HFF-Myc (cell line): ENCODE measurements at regions not wholly inside any gene's neighbourhood (a gene's known extent, or its start where the extent isn't known, plus 50 kb on each side); places are given as distances from the start of the nearest gene placed in this dataset.

Source experiments
- DNase-seq: peaks from one replicate; pipeline ENCODE4 v3.0.0-alpha.2; 2011; ENCODE audit warnings: low read depth; ENCODE audit errors: extremely low read depth
- H3K4me3 ChIP-seq: replicated peaks from 2 replicates; pipeline ENCODE4 v1.5.1; 2011; ENCODE audit warnings: low read depth, mild to moderate bottlenecking, control low read depth, low read length
- TF ChIP-seq, protein P1 (sequence below): IDR thresholded peaks from 2 replicates; pipeline ENCODE4 v1.5.1; 2012; ENCODE audit warnings: mild to moderate bottlenecking, low read depth, low read length, control low read depth; ENCODE audit errors: missing control alignments

- H3K4me3 ChIP-seq: no peak overlapping the region
- DNase-seq: no peak
- TF ChIP-seq, protein P1, sequence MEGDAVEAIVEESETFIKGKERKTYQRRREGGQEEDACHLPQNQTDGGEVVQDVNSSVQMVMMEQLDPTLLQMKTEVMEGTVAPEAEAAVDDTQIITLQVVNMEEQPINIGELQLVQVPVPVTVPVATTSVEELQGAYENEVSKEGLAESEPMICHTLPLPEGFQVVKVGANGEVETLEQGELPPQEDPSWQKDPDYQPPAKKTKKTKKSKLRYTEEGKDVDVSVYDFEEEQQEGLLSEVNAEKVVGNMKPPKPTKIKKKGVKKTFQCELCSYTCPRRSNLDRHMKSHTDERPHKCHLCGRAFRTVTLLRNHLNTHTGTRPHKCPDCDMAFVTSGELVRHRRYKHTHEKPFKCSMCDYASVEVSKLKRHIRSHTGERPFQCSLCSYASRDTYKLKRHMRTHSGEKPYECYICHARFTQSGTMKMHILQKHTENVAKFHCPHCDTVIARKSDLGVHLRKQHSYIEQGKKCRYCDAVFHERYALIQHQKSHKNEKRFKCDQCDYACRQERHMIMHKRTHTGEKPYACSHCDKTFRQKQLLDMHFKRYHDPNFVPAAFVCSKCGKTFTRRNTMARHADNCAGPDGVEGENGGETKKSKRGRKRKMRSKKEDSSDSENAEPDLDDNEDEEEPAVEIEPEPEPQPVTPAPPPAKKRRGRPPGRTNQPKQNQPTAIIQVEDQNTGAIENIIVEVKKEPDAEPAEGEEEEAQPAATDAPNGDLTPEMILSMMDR: no peak
Measured at GRCh38 chr10:71138166-71138830, 74.1 kb upstream of the UNC5B start.

DNA sequence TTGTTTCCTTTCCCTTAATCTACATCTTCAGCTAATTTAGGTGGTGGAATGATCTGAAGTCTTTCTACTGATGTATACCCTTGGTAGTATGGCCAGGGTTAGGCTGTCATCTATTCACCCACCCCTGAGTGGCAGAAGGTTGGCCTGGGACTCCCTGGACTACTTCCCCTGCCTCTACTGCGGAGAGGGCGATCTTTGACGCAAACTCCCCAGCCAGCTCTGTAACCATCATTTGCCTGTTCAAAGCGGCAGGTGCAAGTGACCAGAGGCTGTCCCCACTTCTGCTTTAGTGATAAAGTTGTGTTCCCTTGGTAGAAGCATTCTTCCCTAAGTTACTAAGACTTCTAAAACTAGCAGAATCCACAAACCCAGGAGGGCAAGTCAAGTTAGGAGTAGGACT, 70.8 kb upstream of the UNC5B start:
- TF ChIP-seq, protein P1: no peak
- H3K4me3 ChIP-seq: no peak overlapping the region
- DNase-seq: no peak

DNA sequence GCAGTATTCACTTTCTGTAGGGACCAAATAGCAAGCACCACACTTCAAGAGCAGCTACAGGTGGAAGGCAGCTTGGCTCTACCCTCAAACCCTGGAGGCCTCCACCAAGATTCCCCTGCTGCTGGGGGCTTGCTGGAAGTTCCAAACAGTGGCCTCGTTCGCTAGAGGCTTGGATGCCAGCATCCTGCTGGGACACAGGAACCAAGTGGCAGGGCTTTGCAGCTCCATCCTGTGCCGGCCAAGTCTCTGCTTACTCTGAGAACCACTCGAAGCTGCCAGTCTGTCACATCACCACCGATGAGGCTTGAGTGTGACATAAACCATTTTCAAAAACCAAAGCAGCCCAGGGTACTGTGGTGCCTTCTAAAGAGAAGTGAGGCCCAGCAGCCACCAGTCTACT, 69.2 kb upstream of the UNC5B start:
- TF ChIP-seq, protein P1: no peak
- H3K4me3 ChIP-seq: no peak overlapping the region
- DNase-seq: no peak

GRCh38 chr10:71143610-71144009, 68.8 kb upstream of the UNC5B start:
- TF ChIP-seq, protein P1: no peak
- no peak for DNase-seq
- H3K4me3 ChIP-seq: no peak overlapping the region

- TF ChIP-seq, protein P1: no peak
- no peak for DNase-seq
- no peak overlapping the region for H3K4me3 ChIP-seq
Measured at GRCh38 chr10:71144824-71145223, 67.5 kb upstream of the UNC5B start.

- TF ChIP-seq, protein P1: no peak
- H3K4me3 ChIP-seq: no peak overlapping the region
- DNase-seq: no peak
Measured at GRCh38 chr10:71145352-71145945, 66.9 kb upstream of the UNC5B start.

DNA sequence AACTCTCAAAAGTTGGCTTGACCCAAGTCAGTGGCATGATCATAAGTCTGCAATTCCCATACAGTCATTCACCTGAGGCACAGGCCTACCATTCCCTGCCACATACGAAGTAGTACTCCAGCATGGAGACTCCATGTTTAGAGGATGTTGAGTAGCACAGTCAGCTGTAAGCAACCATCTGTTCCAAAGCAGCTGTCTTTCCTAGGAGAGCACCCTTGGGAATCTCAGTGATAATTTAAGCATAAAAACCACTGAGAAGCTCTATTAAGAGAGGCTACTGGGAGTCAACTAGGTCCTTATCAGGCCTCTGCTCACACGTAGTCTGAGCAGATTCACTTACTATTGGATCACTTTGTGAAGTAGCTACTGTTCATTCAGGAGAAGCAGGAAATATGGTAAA, 61.6 kb upstream of the UNC5B start:
- TF ChIP-seq, protein P1: no peak
- DNase-seq: no peak

More for the DNA sequence above, 61.6 kb upstream of the UNC5B start:
- H3K4me3 ChIP-seq: no peak overlapping the region
